HFF-Myc (cell line): ENCODE measurements at regions not wholly inside any gene's neighbourhood (a gene's known extent, or its start where the extent isn't known, plus 50 kb on each side); places are given as distances from the start of the nearest gene placed in this dataset.

ENCODE experiments used
- DNase-seq: peaks from one replicate; pipeline ENCODE4 v3.0.0-alpha.2; 2011; ENCODE audit warnings: low read depth; ENCODE audit errors: extremely low read depth
- H3K4me3 ChIP-seq: replicated peaks from 2 replicates; pipeline ENCODE4 v1.5.1; 2011; ENCODE audit warnings: low read depth, mild to moderate bottlenecking, control low read depth, low read length
- CTCF ChIP-seq: IDR thresholded peaks from 2 replicates; pipeline ENCODE4 v1.5.1; 2012; ENCODE audit warnings: mild to moderate bottlenecking, low read depth, low read length, control low read depth; ENCODE audit errors: missing control alignments

GRCh38 chr6:90982581-90982980 is 395.7 kb upstream of the MAP3K7 start:
- no peak for DNase-seq
- no peak for TF ChIP-seq CTCF
- H3K4me3 ChIP-seq: no peak overlapping the region

GRCh38 chr6:90982051-90982450 is 395.2 kb upstream of the MAP3K7 start:
- DNase-seq: no peak
- H3K4me3 ChIP-seq: no peak overlapping the region
- TF ChIP-seq CTCF: no peak

- DNase-seq: no peak
- TF ChIP-seq CTCF: no peak
- no peak overlapping the region for H3K4me3 ChIP-seq
Observed at GRCh38 chr6:90978046-90978445, 391.2 kb upstream of the MAP3K7 start.

- no peak for DNase-seq
- no peak for TF ChIP-seq CTCF
- no peak overlapping the region for H3K4me3 ChIP-seq
Observed at GRCh38 chr6:90977513-90977912, 390.6 kb upstream of the MAP3K7 start.

- DNase-seq: no peak
- no peak for TF ChIP-seq CTCF
- no peak overlapping the region for H3K4me3 ChIP-seq
Observed at GRCh38 chr6:90976341-90976740, 389.5 kb upstream of the MAP3K7 start.

- no peak for DNase-seq
- TF ChIP-seq CTCF: no peak
- no peak overlapping the region for H3K4me3 ChIP-seq
Observed at GRCh38 chr6:90975741-90976140, 388.9 kb upstream of the MAP3K7 start.

- no peak for TF ChIP-seq CTCF
- H3K4me3 ChIP-seq: no peak overlapping the region
- DNase-seq: no peak
Observed at GRCh38 chr6:90973188-90973587, 386.3 kb upstream of the MAP3K7 start.
